Astrocyte of the hippocampus (primary cell): ENCODE measurements at regions not wholly inside any gene's neighbourhood (a gene's known extent, or its start where the extent isn't known, plus 50 kb on each side); places are given as distances from the start of the nearest gene placed in this dataset.

Source experiments
- DNase-seq: peaks from one replicate; pipeline ENCODE4 v3.0.0; 2011; ENCODE audit warnings: low read depth, low spot score

DNA sequence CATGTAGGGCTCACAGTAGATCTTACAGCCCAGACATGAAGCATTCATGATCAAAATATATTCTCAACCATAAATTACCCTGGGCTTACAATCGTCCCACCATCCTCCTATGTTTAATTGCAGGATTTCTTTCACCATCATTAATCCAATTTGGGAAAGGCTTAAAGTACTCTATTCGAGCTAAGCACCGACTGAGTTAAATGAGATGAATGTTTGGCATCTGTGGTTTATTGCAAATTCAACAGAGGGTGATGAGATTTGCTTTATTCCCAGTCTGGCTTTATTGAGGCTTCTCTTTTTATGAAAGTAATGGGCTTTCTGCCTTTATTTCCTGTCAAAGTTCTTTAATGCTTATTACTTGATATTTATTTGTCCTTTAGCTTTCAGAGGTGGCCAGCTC, 159.0 kb downstream of the METTL4 start:
- DNase-seq = no peak

DNA sequence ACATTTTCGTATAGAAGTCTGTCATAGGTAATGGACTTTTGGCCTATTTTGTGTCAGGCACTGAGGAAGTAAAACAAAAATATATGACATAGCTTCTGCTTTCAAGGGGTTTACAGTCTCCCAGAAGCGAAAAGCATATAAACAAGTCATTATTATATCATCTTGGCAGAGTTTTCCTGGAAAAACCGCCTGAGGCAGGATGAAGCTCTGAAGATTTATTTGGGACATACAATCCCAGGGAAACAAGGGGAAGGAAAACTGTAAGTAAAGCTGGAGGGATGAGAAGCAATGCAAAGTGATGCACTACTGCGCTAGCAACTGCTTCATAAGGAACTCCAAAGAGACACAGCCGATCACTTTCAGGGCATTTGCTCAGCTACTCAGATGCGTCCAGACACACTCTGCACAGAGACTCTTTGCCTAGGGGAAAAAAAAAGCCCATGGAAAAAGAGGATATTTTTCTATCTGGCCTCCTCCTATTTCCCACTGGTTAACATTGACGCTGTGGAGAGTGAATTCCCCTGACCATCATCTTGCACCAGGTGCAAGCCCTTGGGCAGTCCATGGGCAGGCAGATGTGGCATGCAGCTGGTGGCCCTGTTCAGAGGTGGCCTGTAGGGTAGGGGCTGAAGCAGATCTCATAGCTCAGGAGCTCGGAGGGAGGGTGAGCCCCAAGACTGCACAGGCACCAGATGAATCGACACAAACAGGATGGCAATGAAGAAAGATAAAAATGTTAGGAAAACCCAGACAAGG, 158.1 kb downstream of the METTL4 start:
- no peak for DNase-seq

DNA sequence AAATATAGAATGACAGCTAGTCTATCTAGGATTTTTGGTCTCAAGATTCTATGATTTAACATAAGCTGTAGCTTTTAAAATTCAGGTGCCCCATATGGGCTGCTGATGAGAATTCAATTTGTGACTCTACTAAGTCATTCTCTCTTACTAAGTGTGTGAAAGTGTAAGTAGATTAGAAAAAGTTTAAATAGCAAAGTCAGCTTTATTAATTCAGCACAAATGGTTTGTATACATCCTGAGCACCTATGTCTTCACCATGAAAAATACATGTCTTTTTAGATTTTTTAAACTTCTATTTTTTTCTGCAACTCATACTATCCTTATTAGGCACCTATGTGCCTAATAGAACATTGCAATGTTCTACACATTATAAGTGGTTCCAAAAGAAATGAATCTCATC, 157.1 kb downstream of the METTL4 start:
- DNase-seq = no peak

GRCh38 chr18:2415656-2416055, 155.6 kb downstream of the METTL4 start:
- DNase-seq = no peak

- DNase-seq = no peak
These were observed 153.3 kb downstream of the METTL4 start for GRCh38 chr18:2417861-2418610.

- no peak for DNase-seq
These were observed 150.9 kb downstream of the METTL4 start for GRCh38 chr18:2420367-2420766.

GRCh38 chr18:2423761-2424160, 147.5 kb downstream of the METTL4 start:
- DNase-seq = no peak

- no peak for DNase-seq
These were observed 146.9 kb downstream of the METTL4 start for GRCh38 chr18:2424420-2424819.

GRCh38 chr18:2425426-2426317, 145.6 kb downstream of the METTL4 start:
- DNase-seq = no peak

GRCh38 chr18:2430191-2430590, 141.1 kb downstream of the METTL4 start:
- DNase-seq = no peak

- DNase-seq = no peak
These were observed 139.5 kb downstream of the METTL4 start for GRCh38 chr18:2431806-2432205.

DNA sequence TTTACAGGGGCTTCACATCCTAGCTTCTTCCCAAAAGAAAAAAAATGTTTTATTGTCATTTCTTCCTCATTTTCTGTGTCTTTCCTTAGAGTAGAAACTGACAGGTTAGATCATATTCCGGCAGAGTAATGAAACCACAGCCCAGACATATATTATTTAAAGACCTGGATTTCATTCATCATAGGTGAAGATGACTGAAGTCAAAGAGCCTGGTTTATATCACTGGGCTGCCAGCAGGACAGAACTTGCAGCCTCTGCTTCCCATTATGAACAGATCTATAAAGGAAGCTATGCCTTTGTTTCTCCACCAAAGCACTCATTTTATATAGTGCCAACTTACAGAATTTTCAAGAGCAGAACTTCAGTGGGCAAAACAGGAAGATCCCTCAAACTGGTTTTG, 137.9 kb downstream of the METTL4 start:
- no peak for DNase-seq

- peak; percentile 16 for DNase-seq
These were observed 129.8 kb downstream of the METTL4 start for GRCh38 chr18:2441544-2441943.

DNA sequence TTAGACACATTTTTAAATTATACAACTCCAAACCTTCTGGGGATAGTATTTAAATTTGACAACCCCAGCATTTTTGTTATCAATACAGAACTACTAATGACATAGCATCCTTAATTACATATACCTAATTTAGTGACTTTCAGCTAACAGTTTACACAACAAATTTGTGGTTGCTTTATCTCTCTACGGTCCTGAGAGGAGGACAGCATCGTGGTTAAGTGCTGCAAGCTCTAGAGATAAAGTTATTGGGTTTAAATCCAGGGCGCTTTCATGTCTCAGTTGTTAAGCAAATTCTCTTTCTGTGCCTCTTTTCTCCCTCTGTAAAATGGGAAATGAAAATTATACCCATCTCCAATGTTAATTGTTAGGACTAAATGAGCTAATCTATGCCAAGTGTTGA, 129.3 kb downstream of the METTL4 start:
- DNase-seq = no peak

- DNase-seq = peak; percentile 14
These were observed 128.5 kb downstream of the METTL4 start for GRCh38 chr18:2442726-2443275.

DNA sequence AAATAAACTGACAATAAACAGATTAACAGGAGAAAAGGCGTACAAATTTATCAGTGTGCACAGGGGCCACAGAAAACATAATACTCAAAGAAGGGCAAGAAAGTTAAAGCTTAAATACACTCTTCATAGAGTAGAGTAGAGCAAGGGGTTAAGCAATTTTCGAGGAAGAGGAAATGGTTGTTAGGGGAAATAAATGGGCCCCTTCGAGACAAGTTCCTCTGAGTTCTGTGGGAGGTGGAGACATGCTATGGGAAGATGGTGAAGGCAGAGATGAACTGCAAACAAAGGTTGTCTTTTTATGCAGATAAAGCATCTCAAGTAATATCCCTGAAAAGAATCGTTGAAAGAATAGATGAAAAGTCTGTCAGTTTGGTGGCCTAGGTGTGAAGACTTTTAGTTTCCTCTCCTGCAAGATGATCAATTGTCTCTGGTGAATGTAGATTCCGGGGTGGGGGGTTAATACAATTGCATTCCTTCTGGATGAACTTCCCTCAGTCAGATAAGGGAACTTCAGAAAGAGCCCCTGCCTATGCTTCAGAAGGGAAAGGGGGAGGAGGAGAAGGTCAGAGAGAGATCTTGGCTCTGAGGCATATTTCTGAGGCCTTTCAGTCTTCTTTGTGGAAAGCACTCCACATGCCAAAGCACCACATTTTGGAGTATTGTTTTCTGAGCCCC, 127.0 kb downstream of the METTL4 start:
- DNase-seq = no peak

DNA sequence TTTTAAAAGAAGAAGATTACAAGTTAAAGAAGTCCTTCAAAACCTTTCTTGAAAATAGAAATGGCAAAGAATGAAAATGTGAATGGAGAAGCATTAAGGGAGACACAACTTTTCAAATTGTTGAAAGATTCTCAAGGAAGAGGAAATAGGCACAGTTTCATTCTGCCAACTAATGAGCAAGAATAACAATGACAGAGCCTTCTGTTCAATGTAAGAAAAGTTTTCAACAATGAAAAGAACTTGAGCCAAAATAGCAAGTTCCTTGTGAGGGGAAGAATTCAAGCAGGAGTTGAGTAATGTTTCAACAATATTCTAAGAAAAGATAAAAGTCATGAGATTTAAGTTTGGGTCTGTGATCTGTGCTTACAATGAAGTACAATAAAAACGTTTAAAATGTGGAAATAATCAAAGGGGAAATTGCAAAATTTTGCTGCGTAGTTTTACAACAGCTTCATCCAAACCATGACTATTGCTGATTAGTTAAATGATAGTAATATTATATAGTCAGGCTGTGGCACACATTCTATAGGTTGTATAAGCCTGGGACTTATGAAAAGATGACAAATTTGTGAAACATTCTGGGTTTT, 122.6 kb downstream of the METTL4 start:
- no peak for DNase-seq

GRCh38 chr18:2451556-2451955, 119.7 kb downstream of the METTL4 start:
- DNase-seq = no peak

DNA sequence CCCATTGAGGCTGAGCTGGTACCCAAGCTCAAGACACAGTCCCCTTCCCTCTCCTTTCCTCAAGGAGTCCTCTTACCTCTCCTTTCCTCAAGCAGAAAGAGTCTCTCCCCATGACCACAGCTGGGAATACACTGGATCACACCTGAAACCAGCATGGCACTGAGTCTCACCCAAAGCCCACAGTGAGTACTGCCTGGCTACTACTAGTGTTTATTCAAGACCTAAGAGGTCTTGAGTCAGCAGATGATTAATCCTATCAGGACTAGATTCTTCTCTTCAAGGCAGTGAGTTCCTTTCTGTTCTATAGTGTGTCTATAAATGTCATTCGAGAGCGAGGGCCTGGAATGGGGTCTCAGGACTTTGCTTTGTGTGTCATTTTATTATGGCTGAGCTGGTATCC, 111.4 kb downstream of the METTL4 start:
- no peak for DNase-seq

DNA sequence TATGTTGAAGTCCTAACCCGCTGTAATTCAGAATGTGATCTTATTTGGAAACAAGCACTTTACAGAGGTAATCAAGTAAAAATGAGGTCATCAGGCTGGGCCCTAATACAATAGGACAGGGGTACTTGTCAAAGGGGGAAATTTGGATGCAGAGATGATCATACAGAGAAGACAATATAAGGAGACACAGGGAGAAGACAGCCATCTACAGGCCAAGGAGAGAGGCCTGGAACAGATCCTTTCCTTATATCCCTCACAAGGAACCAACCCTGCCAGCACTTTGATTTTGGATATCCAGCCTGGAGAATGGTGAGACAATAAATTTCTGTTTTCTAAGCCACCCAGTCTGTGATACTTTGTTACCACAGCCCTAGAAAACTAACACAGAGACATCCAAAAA, 104.3 kb downstream of the METTL4 start:
- no peak for DNase-seq

DNA sequence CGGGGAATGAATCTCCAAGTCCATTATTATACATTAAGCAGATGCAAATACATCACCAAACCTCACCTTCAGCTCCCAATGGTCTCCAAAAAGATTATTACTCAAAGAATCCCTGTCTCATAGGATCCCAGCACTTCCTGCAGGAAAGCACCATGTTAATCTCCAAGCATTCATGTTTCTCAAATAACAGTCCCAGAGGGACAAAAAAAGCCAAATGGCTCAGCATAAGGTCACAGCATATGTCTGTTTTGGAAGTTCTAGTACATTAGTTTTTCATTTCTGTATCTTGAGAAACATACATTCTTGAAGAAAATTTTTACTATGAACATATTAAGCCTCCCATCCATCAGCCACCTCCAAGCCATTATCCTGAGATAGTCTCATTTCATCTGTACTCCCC, 103.3 kb downstream of the METTL4 start:
- no peak for DNase-seq
